NCI-H2227 treated with DMSO at 0.1 percent for 48 hours (cell line): ENCODE measurements at regions not wholly inside any gene's neighbourhood (a gene's known extent, or its start where the extent isn't known, plus 50 kb on each side); places are given as distances from the start of the nearest gene placed in this dataset.
"Not testable (repeated sequence)": the region's sequence is repeated elsewhere in the genome, so short reads cannot be mapped to it uniquely, and the experiment has no call there.

Source experiments
- DNase-seq: peaks from one replicate; lab custom pipeline; 2025; lab: John Stamatoyannopoulos, UW

- DNase-seq: no peak
These were observed 72.6 kb downstream of the ISX start for GRCh38 chr22:35138521-35138920.

GRCh38 chr22:35140879-35141745, 75.2 kb downstream of the ISX start:
- DNase-seq: no peak

- DNase-seq: no peak
These were observed 82.4 kb downstream of the ISX start for GRCh38 chr22:35148381-35148780.

GRCh38 chr22:35148866-35149548, 83.0 kb downstream of the ISX start:
- DNase-seq: no peak

- peak; percentile 39 for DNase-seq
These were observed 84.5 kb downstream of the ISX start for GRCh38 chr22:35150183-35151107.

GRCh38 chr22:35152316-35152715, 86.4 kb downstream of the ISX start:
- no peak for DNase-seq

GRCh38 chr22:35154937-35155387, 89.0 kb downstream of the ISX start:
- DNase-seq: peak; percentile 52

- no peak for DNase-seq
These were observed 89.6 kb downstream of the ISX start for GRCh38 chr22:35155403-35156025.

GRCh38 chr22:35156945-35157344, 91.0 kb downstream of the ISX start:
- no peak for DNase-seq

GRCh38 chr22:35158336-35158735, 92.4 kb downstream of the ISX start:
- no peak for DNase-seq

- no peak for DNase-seq
These were observed 93.4 kb downstream of the ISX start for GRCh38 chr22:35159343-35159742.

- no peak for DNase-seq
These were observed 94.3 kb downstream of the ISX start for GRCh38 chr22:35160268-35160667.

GRCh38 chr22:35165896-35166295, 91.4 kb upstream of the HMGXB4 start:
- not testable (repeated sequence) for DNase-seq

- no peak for DNase-seq
These were observed 86.3 kb upstream of the HMGXB4 start for GRCh38 chr22:35170716-35171697.

- DNase-seq: peak; percentile 2
These were observed 84.9 kb upstream of the HMGXB4 start for GRCh38 chr22:35172442-35172841.

GRCh38 chr22:35173655-35174054, 83.6 kb upstream of the HMGXB4 start:
- DNase-seq: no peak

GRCh38 chr22:35174401-35175038, 82.8 kb upstream of the HMGXB4 start:
- DNase-seq: peak; percentile 1

GRCh38 chr22:35175392-35175791, 81.9 kb upstream of the HMGXB4 start:
- DNase-seq: no peak

- no peak for DNase-seq
These were observed 79.5 kb upstream of the HMGXB4 start for GRCh38 chr22:35177811-35178210.

- DNase-seq: no peak
These were observed 78.8 kb upstream of the HMGXB4 start for GRCh38 chr22:35178446-35178845.
